ENCODE measurements at regions not wholly inside any gene's neighbourhood (a gene's known extent, or its start where the extent isn't known, plus 50 kb on each side); places are given as distances from the start of the nearest gene placed in this dataset. TPM values are rescaled to one million over a fixed set of nuclear protein-coding genes. Genes with fewer than 3 reads are reported as not detected.

GRCh38 chr1:218207194-218207593 is 77.9 kb upstream of the RRP15 start:
- WGBS (ENCODE audit: insufficient coverage), result no CpG with 5 or more reads among the region's 3 CpGs
- no peaks in the 10 kb centered on the region for H3K4me1 ChIP-seq (ENCODE audit: control insufficient read depth, insufficient read depth, low read length)

GRCh38 chr1:218209351-218209861 is 75.7 kb upstream of the RRP15 start:
- no peak for DNase-seq (ENCODE audit: low read depth in 4 of 6, low spot score in 6 of 6)
- 80% methylated on average over 2 of the region's 3 CpGs for WGBS (ENCODE audit: insufficient coverage)
- no peaks in the 10 kb centered on the region for H3K9me3 ChIP-seq (ENCODE audit: control insufficient read depth, insufficient read depth, low read length)
- no peaks in the 10 kb centered on the region for H3K4me1 ChIP-seq (ENCODE audit: control insufficient read depth, insufficient read depth, low read length)
- H3K27me3 ChIP-seq (ENCODE audit: control insufficient read depth, insufficient read depth, low read length), result no peaks in the 10 kb centered on the region
- no peaks in the 10 kb centered on the region for H3K36me3 ChIP-seq (ENCODE audit: control insufficient read depth, insufficient read depth, low read length)
- no peak overlapping the region for H3K4me3 ChIP-seq (ENCODE audit: low read depth, low read length)
- no peak overlapping the region for H3K27ac ChIP-seq (ENCODE audit: low read depth, low read length)

More at GRCh38 chr1:218207194-218207593, 77.9 kb upstream of the RRP15 start:
- Histone ChIP-seq H3K36me3 (ENCODE audit: control insufficient read depth, insufficient read depth, low read length) (no peaks in the 10 kb centered on the region), H3K9me3 (ENCODE audit: control insufficient read depth, insufficient read depth, low read length) (no peaks in the 10 kb centered on the region), H3K27me3 (ENCODE audit: control insufficient read depth, insufficient read depth, low read length) (no peaks in the 10 kb centered on the region), H3K27ac (ENCODE audit: low read depth, low read length) (no peak overlapping the region), H3K4me3 (ENCODE audit: low read depth, low read length) (no peak overlapping the region)
- DNase-seq (ENCODE audit: low read depth in 4 of 6, low spot score in 6 of 6), result no peak

- Histone ChIP-seq H3K27me3 (ENCODE audit: control insufficient read depth, insufficient read depth, low read length) (no peaks in the 10 kb centered on the region), H3K36me3 (ENCODE audit: control insufficient read depth, insufficient read depth, low read length) (no peaks in the 10 kb centered on the region), H3K27ac (ENCODE audit: low read depth, low read length) (no peak overlapping the region), H3K4me1 (ENCODE audit: control insufficient read depth, insufficient read depth, low read length) (no peaks in the 10 kb centered on the region), H3K9me3 (ENCODE audit: control insufficient read depth, insufficient read depth, low read length) (no peaks in the 10 kb centered on the region), H3K4me3 (ENCODE audit: low read depth, low read length) (no peak overlapping the region)
- no peak for DNase-seq (ENCODE audit: low read depth in 4 of 6, low spot score in 6 of 6)
Observed at GRCh38 chr1:218211241-218211640, 73.9 kb upstream of the RRP15 start.

GRCh38 chr1:218217040-218217439 is 68.1 kb upstream of the RRP15 start:
- Histone ChIP-seq H3K36me3 (ENCODE audit: control insufficient read depth, insufficient read depth, low read length) (no peaks in the 10 kb centered on the region), H3K9me3 (ENCODE audit: control insufficient read depth, insufficient read depth, low read length) (no peaks in the 10 kb centered on the region), H3K27ac (ENCODE audit: low read depth, low read length) (no peak overlapping the region), H3K4me3 (ENCODE audit: low read depth, low read length) (no peak overlapping the region), H3K4me1 (ENCODE audit: control insufficient read depth, insufficient read depth, low read length) (no peaks in the 10 kb centered on the region), H3K27me3 (ENCODE audit: control insufficient read depth, insufficient read depth, low read length) (no peaks in the 10 kb centered on the region)
- 10% methylated on average over 2 of the region's 4 CpGs for WGBS (ENCODE audit: insufficient coverage)
- DNase-seq (ENCODE audit: low read depth in 4 of 6, low spot score in 6 of 6), result no peak

- DNase-seq (ENCODE audit: low read depth in 4 of 6, low spot score in 6 of 6), result peak in 1 of 6 donors; percentile 7
- H3K36me3 ChIP-seq (ENCODE audit: control insufficient read depth, insufficient read depth, low read length), result no peaks in the 10 kb centered on the region
- no peaks in the 10 kb centered on the region for H3K27me3 ChIP-seq (ENCODE audit: control insufficient read depth, insufficient read depth, low read length)
- H3K4me1 ChIP-seq (ENCODE audit: control insufficient read depth, insufficient read depth, low read length), result no peaks in the 10 kb centered on the region
- H3K27ac ChIP-seq (ENCODE audit: low read depth, low read length), result no peak overlapping the region
- no peaks in the 10 kb centered on the region for H3K9me3 ChIP-seq (ENCODE audit: control insufficient read depth, insufficient read depth, low read length)
- WGBS (ENCODE audit: insufficient coverage), result no CpG with 5 or more reads among the region's 2 CpGs
- no peak overlapping the region for H3K4me3 ChIP-seq (ENCODE audit: low read depth, low read length)
Observed at GRCh38 chr1:218219460-218219859, 65.6 kb upstream of the RRP15 start.

- no peaks in the 10 kb centered on the region for H3K4me1 ChIP-seq (ENCODE audit: control insufficient read depth, insufficient read depth, low read length)
- DNase-seq (ENCODE audit: low read depth in 4 of 6, low spot score in 6 of 6), result no peak
- H3K4me3 ChIP-seq (ENCODE audit: low read depth, low read length), result no peak overlapping the region
- H3K27ac ChIP-seq (ENCODE audit: low read depth, low read length), result no peak overlapping the region
- H3K36me3 ChIP-seq (ENCODE audit: control insufficient read depth, insufficient read depth, low read length), result no peaks in the 10 kb centered on the region
- no peaks in the 10 kb centered on the region for H3K9me3 ChIP-seq (ENCODE audit: control insufficient read depth, insufficient read depth, low read length)
- H3K27me3 ChIP-seq (ENCODE audit: control insufficient read depth, insufficient read depth, low read length), result no peaks in the 10 kb centered on the region
- 86% methylated on average over 1 of the region's 1 CpG for WGBS (ENCODE audit: insufficient coverage)
Observed at GRCh38 chr1:218224101-218224500, 61.0 kb upstream of the RRP15 start.

- Histone ChIP-seq H3K27ac (ENCODE audit: low read depth, low read length) (no peak overlapping the region), H3K4me3 (ENCODE audit: low read depth, low read length) (no peak overlapping the region), H3K27me3 (ENCODE audit: control insufficient read depth, insufficient read depth, low read length) (no peaks in the 10 kb centered on the region), H3K36me3 (ENCODE audit: control insufficient read depth, insufficient read depth, low read length) (no peaks in the 10 kb centered on the region), H3K9me3 (ENCODE audit: control insufficient read depth, insufficient read depth, low read length) (no peaks in the 10 kb centered on the region), H3K4me1 (ENCODE audit: control insufficient read depth, insufficient read depth, low read length) (no peaks in the 10 kb centered on the region)
- 100% methylated on average over 1 of the region's 5 CpGs for WGBS (ENCODE audit: insufficient coverage)
- no peak for DNase-seq (ENCODE audit: low read depth in 4 of 6, low spot score in 6 of 6)
Observed at GRCh38 chr1:218226005-218226404, 59.1 kb upstream of the RRP15 start.

Small RNAs in the stretch of these regions (small RNA-seq; reads per million reads assigned to genes)
- not detected for gene RNU1-141P (ENCODE audit: low replicate concordance)

Measured in spinal cord (tissue), 10 donors.